Stimulated activated CD4-positive, alpha-beta T cell treated with anti-CD3 and anti-CD28 coated beads, Interleukin-4, amount 100 ng/mL, for 48 hours (primary cell): ENCODE measurements at regions not wholly inside any gene's neighbourhood (a gene's known extent, or its start where the extent isn't known, plus 50 kb on each side); places are given as distances from the start of the nearest gene placed in this dataset.
"Not testable (repeated sequence)": the region's sequence is repeated elsewhere in the genome, so short reads cannot be mapped to it uniquely, and the experiment has no call there.

Source experiments
- DNase-seq, 2 donors: peaks; one replicate each; pipeline ENCODE4 v3.0.0-alpha.2; 2020; ENCODE audit warnings: low read depth in 2 of 2

DNA sequence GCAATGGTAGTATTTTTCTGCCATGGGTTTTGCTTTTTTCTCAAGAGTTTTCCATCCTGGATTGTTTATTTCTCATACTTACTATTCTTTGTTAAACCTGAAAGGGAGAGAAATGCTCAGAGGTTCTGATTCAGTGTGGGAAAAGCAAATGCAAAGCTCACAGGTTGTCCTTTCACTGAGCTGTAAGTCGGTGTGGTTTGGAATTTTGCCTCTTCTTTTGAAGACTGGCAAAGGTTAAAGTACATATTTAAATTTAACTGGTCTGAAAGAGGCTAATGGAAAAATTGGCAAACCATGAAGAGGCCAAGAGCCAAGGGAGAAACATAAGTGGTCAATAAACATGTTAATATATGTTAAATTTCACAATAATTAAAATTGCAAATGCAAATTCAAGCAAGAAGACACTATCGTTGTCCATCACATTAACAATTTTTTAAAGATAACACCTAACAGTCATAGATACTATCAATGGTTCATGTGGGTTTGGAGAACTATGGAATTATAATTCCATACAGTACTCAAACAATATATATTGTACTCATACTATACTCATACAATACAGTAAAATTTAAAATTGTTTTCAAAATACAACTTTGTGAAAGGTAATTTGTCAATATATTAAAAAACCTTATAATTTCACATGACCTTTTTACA lies 246.8 kb upstream of the STT3B start:
- no peak for DNase-seq

DNA sequence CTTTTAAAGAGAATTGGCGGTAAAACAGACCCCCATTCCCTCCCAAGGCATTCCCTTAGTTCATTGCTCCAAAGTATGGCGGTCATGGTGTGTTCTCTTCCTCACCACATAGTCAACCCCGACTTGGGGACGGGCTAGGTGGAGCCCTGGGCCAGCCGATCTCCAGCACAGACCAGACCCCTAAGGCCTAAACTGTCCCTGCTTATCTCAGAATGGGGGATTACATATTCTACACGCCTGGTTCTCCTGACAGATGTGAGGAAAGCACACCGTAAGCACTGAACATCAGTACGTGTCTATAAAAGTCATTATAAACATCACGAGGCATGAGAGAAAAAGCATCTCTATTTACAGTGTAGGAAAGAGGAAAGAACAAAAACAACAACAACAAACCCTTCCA lies 244.5 kb upstream of the STT3B start:
- DNase-seq: no peak

DNA sequence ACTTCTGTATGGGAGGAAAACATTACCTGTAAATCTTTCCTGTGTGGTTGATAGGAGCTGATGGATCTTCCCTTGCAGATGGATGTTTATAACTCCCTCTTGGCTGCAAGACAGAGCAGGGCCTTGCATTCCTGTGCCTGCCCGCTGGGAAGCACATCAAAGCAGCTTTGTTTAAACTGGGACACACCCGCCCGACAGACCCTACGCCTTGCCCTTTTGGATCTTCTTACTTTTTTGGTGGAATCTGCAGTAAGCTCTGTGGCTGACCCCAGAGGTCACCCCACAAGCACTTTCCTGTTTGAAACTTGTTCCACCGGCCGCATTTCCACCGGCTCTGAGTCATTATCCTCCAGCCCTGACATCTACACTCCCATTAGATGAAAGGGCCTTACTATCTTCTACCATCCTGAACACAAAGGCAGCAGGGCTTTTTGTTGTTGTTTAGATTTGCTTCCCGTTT lies 244.1 kb upstream of the STT3B start:
- DNase-seq: peak in 1 of 2 donors; percentile 24

DNA sequence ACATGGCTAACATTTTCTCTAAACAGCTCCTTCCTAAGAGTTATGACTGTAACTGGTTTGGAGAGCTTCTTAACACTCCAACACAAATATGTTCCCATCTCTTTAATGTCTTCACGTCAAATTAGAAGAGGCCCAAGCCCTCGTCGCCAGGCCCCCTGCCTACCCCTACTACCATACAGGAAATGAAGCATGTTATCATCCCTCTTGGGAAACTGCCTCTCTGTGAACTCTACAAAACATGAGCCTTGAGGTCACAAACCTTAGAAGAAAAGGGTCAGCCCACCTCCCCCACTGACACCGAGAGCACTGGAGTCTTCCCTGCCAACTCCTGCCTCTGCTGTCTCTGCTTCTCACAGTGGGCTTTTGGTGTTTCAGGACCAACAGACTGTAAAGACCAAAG lies 243.1 kb upstream of the STT3B start:
- no peak for DNase-seq

DNA sequence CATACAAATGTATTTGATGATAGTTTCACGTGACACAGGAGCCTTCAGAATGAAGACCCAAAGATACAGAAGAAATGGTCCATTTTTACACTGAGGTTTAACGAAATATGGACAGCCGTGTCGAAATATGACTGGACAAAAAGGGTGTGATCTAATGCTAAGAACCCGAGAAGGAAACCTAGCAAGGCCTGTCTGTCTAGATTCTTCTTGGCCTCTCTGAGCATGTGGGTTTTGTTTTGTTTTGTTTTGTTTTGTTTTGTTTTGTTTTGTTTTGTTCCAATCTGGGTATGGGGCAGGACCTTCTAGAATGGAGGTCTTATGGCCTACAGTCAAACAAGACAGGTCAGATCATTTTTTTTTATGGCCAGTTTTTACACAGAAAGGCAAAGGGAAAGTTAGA lies 242.7 kb upstream of the STT3B start:
- DNase-seq: no peak

DNA sequence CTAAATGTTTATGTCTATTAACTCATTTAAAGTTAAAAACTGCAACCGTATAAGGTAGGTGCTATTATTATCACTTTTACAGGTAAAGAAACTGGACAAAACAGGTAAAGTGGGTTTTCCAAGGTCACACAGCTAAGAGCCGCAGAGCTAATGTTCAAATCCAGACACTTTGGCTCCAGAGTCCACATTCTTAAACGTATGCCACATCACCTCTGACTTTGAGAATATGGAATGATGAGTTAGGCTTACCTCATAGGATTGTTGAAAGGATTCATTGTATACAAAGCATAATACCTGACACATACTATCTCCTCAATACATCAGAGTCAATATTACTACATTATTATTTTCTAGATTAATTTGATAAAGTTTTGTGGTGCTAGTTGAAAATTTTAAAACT lies 240.9 kb upstream of the STT3B start:
- DNase-seq: no peak

DNA sequence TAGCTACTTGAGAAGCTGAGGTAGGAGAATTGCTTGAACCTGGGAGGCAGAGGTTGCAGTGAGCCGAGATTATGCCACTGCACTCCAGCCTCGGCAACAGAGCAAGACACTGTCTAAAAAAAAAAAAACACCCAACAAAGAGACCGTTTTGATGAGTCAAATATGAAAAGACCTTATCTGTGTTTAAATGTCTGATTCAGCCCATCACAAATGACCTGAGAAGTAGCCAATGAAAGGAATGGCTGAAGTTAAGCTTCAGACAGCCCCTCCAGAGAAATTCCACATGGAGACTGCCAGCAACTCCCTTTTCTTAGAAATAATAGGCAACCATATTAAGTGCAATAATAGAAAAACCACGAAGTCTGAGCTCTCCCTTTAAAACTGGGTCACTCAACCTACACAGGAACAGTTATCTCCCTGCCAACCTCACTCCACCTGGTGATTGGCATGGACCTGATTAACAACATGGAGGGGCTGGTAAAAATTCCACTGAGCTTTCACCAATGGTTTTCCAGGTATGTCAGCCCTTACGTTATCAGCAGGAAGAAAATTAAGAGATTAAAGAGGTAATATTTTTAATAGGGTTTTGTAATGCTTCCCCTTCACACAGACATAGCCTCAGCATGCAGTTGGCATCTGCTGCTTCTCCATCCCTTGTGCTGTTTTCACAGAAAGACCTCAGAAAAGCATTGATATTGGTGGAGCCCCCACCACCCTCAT lies 238.1 kb upstream of the STT3B start:
- no peak for DNase-seq

DNA sequence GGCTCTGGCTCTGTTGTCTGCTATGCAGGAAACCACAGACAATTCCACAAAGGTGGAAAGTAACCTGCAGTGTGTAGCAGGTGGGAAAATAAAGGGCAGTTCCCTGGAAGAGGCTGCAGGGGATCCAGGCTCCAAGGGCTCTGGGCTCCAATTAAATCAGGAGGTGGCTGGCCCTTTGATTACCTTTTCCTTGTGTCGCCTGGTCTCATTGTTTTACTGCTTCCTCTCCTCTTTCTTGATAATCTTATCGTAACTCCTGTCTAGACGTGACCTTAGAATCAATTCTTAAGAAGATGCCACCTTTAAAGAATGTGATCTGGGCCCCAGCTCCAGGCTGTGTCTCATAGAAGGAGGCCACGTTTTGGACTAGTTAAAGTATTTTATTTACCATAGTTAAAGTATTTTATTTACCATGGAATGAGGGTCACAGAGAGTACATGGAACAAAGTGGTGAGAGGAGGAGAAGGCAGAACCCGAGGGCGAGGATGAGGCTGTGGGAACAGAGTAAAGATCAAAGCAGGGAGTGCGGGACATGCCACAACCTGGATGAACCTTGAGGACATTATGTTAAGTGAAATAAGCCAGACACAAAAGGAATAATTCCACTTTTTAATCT lies 237.5 kb upstream of the STT3B start:
- DNase-seq: no peak

DNA sequence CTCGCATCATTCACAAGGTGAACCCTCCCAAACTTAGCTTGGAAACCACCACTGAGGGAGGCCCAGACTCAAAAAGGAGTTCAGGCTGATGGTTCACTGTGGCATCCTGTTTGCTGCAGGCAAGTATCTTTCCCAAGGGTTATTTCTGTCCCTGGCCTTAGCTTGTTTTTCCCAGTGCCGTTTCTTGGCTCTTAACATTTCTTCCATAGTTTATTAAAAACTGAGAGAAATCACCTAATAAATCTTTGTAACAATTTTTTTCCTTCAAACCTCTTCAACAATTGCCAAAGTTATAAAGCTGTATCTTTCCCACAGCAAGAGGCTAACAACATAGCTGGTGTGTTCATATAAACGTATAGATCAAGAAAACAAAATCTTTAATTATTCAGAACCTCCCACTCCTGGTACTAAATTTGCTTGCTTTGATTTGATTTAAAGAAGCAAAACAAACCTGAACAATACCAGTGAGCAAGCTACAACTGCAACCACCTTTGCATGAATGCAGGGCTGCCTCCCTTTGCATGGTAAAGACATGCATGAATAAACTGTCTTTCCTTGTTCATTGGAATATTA lies 234.9 kb upstream of the STT3B start:
- no peak for DNase-seq

DNA sequence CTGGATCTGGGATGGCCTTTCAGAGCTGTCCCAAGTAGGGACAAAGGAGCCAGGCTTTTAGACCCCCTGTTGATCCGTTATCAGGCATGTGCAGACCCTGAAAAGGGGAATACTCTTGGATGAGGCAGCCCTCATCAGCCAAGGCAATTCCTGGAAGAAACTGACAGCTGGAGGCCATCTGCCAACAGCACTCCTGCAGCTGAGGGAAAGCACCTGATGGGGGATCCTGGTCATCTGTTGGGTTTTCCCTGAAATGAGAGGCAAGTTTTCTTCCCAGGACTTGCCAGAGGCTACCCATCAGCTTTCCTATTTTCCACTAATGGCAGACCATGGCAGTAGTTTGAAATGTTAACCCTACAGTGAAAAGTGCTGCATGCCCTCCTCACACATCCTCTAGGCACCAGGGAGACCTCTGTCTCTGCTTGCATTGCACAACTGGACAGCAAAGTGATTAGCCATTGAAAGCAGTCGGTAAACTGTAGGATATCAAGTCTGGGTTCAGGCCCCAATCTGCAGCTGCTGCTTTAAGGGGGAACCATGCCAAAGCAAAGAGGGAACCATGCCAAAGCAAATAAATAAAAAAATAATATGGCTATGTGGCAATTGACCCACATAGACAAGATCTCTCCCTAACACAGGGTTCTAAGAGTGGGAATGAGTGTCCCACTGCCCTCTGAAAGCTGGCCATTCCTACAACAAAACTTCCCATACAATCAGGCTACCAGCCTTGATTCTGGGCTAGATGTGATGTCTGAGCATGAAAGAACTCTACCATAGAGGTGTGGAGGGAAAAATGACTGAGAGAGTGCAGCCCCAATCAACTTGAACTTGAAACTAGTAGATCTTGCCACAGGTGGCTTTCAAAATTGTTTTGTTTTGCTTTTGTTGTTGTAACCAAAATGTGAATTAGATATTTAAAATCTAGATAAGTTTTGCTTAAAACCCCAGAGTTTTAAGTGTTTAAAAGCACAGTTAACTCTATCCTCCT lies 232.0 kb upstream of the STT3B start:
- no peak for DNase-seq

DNA sequence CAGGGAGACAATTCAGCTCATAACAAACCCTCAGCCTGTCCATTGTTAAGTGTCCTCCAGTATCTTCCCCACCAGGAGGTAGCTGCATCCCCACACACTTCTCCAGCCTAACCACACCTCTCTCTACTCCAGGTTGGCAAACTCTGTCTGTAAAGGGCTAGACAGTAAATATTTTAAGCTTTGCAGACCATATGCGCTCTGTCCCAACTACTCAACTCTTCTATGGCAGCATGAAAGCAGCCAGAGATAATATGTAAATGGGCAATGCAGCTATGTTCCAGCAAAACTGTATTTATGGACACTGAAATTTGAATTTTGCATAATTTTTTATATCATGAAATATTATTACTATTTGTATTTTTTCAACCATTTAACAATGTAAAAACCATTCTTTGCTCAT lies 230.4 kb upstream of the STT3B start:
- DNase-seq: no peak

DNA sequence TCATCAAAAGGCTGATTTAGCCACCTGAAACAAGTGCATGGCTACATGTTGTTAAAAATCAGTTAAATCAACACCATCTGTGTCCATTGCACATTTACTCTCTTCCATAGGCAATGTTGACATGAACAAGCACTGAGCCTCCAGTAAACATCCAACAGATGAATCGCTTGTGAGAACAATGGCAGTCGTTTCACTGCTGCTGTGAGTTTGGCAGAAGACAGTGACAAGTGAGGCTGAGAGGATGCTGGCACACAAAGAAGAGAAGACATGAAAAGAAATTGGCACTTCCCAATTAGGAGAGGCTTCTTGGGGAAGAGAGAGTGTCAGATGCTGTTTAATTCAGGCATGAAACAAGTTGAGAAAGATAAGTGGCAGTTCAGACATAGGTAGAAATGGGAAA lies 227.4 kb upstream of the STT3B start:
- DNase-seq: no peak

DNA sequence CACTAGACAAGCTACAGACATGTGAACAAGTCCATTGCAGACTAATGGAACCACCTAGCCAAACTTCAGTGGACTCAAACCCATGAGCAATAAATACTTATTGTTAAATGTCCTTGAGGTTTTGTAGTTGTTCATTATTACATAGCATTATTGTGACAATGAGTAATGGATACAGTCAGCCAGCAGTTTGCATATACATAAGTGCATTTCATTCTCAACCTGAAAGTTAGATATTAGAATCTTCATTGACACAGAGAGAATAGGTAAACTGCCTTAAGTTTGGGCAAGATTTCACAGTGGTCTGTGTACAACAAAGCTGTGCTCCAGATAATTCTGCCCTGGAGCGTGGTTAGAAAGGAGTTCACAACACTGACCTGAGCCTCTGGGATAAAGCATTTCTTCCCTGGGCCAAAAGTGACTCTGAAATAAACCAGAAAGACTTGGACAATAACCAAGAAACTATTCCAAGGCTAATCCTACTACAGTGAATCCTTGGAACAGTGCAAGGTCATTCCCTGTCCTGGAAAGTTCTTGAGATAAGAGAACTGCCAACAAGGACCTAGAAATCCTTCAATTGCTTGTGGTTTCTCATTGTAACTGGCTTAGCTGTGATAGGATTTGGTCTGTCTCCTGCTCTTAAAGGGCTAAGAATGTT lies 225.5 kb upstream of the STT3B start:
- DNase-seq: no peak

DNA sequence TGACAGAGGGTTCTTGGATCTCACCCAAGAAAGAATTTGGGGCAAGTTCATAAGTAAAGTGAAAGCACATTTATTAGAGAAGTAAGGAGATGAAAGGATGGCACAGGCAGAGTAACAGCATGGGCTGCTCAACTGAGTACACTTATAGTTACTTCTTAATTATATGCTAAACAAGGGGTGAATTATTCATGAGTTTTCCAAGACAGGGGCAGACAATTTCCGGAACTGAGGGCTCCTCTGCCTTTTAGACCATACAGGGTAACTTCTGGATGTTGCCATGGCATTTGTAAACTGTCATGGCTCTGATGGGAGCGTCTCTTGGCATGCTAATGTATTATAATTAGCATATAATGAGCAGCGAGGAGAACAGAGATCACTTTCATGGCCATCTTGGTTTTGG lies 221.2 kb upstream of the STT3B start:
- DNase-seq: no peak

DNA sequence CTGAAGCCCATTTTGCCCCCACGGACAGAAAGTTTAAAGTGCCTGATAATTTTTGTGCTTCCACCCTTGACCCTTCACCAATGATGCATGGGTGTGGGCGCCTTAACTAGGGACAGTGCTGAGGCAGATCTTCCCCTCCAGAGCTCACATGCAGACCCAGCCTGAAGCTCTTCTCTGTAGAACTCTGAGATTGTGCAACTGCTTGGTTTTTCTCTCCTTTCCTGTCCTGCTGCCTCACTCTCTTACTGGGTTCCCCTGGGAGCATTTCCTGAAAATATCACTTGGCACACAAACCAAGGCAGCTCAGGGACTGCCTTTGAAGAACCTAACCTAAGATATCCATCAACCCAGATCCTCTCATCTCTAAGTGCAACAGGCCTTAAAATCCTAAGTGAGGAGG lies 220.3 kb upstream of the STT3B start:
- DNase-seq: no peak

DNA sequence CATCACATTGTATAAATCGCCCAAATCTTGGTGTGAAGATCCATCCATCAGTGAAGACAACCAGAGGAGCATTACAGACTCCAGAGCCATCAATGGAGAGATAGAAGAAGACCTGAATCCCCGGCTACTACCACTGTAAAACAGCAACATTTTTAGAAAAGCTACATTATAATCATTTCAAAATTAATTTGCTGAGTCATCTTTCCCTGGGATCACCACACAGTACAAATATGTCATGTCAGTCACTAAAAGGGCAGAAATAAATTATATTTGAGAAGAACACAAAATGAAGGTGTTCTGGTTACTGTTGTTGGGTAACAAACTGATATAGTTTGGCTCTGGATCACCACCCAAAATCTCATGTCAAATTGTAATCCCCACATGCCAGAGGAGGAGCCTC lies 218.5 kb upstream of the STT3B start:
- no peak for DNase-seq

DNA sequence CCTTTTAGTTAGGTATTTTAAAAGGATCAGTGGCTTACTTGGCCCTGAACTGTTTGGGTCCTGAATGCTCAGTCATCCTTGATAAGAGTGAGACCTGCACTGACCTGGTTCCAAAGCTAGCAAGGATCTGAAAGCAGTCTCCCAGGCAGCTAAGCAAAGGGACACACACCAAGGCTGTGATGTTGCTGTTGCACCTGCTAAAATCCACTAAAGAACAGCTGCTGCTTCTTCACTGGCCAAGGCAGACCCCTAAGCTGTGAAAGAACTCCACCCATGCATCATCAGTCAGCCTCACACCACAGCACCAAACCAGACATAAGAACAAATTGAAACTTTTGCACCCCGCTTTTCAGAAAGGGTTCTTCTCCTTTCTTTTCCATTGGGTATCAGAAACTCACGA lies 213.4 kb upstream of the STT3B start:
- DNase-seq: no peak

DNA sequence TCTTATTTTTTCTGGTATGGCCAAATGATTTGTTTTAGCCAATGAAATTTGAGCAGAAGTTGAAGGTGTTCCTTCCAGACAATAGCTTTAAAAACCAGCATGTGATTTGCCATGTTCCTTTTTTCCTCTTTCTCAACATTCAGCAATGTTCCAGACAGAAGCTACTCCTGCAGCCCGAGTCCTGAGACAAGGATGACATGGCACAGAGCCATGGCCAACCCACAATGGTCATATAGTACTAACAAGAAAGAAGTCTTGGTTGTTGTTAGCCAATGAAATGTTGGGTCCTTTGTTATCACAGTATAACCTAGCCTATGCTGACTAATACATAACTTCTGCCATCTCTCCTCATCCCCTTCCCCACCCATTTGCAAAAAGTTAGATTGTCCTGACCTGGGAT lies 211.1 kb upstream of the STT3B start:
- no peak for DNase-seq

DNA sequence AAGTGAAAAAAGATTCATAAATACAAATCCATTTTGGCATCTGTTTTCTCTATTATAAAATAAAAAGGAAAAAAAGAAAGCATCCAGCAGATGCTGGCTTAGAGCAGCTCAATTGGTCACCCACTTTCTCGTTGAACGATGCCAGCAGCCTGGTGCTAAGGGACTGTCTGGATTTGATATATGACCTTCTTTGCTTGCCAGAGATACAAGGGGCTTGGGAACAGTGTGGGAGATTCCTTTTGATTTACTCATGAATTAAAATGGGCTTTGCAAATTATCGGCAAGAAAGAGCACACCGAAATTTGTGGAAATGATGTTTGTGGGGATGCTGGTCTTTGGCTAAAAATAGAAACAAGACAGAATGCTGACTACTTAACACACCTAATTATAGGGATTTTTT lies 210.3 kb upstream of the STT3B start:
- no peak for DNase-seq

DNA sequence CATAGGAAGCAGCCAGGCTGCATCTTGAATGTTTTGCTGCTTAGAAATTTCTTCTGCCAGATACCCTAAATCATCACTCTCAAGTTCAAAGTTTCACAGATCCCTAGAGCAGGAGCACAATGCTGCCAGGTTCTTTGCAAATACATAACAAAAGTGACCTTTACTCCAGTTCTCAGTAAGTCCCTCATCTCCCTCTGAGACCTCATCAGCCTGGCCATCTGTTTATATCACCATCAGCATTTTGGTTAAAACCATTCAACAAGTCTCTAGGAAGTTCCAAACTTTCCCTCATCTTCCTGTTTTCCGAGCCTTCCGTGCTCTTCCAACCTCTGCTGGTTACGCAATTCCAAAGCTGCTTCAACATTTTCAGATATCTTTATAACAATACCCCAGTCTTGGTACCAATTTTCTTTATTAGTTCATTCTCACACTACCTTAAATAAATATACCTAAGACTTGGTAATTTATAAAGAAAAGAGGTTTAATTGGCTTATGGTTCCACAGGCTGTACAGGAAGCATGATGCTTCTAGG lies 204.8 kb upstream of the STT3B start:
- not testable (repeated sequence) for DNase-seq

DNA sequence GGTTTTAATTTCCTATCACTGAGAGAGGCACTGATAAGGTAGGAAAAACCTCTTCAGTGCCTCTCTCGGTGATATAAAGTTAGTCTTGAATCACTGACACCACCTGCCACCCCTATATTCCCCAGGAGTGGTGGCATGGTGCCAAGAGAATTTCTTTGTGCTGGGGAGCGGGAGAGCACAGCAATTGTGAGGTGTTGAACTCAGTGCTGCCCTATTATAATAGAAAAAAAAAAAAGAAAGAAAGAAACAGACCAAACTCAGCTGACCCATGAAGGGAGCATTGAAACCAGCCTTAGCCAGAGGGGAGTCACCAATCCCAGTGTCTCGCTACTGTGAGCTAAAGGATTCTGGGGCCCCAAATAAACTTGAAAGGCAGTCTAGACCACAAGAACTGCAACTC lies 201.4 kb upstream of the STT3B start:
- no peak for DNase-seq
